Neural cell (in vitro differentiated cells): ENCODE measurements at regions not wholly inside any gene's neighbourhood (a gene's known extent, or its start where the extent isn't known, plus 50 kb on each side); places are given as distances from the start of the nearest gene placed in this dataset.

Experiments used
- CTCF ChIP-seq: fragments of 450-650 bp; IDR thresholded peaks from 2 replicates; pipeline ENCODE4 v1.5.1; 2014; ENCODE audit warnings: antibody characterized with exemption, mild to moderate bottlenecking, moderate library complexity; ENCODE audit not compliant: poor library complexity, severe bottlenecking
- POLR2AphosphoS5 ChIP-seq: IDR thresholded peaks from 2 replicates; pipeline ENCODE4 v1.6.1; 2012
- REST ChIP-seq: IDR thresholded peaks from 2 replicates; pipeline ENCODE4 v1.6.1; 2012; ENCODE audit warnings: borderline replicate concordance
- TAF1 ChIP-seq: IDR thresholded peaks from 2 replicates; pipeline ENCODE4 v1.6.1; 2012; ENCODE audit warnings: low read depth

GRCh38 chr2:23244617-23245016 is 140.4 kb upstream of the KLHL29 start:
- TF ChIP-seq POLR2AphosphoS5 (no peak), CTCF (no peak), REST (no peak), TAF1 (no peak)
